ENCODE measurements at regions not wholly inside any gene's neighbourhood (a gene's known extent, or its start where the extent isn't known, plus 50 kb on each side); places are given as distances from the start of the nearest gene placed in this dataset.

DNA sequence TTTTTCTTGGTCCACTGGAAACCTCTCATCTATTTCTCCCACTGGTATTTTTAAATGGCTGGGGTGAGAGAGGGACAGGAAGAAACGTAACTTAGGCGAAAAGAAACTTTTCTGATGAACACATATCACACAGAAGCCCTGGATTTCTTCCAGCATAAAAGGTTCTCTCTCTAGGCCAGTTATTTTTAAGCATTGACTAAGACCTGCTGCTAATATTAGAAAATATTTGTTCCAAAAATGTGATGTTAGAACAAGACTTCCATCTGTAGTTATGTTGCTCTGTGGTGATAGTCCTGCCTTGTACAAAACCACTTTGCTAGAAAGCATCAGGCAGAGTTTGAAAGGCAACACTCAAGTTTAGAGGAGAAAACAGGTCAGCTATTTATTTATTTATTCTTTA, 537.7 kb downstream of the MCTP2 start:
- no peak for TF ChIP-seq CTCF (IDR thresholded peaks at IDR 0.05; ENCODE audit: borderline replicate concordance, control extremely low read depth, extremely low read depth, insufficient read depth, missing control alignments)
- in situ Hi-C loops (cut with MboI; ENCODE audit: low sequenced_read_pairs, unreplicated experiment): no loop called here
- no peak for DNase-seq (ENCODE audit: low spot score)

DNA sequence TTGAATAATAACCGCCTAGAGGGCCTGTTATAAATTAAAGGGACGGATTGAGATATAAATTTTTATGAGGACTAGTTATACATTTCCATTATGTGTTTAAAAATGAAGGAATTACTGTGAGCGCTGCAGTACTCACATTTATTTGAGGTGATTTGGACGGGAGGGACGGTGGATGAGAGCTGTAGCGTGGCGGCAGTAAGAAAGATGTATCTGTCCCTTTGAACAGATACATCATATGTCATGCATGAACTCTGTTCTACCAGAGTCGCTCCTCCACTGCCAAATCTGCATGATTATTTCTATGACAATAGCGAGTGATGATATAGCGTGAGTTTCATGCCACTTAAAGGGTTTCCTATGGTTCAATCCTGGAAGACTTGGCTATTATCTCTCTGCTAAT, 538.8 kb downstream of the MCTP2 start:
- TF ChIP-seq CTCF (IDR thresholded peaks at IDR 0.05; ENCODE audit: borderline replicate concordance, control extremely low read depth, extremely low read depth, insufficient read depth, missing control alignments): no peak
- no peak for DNase-seq (ENCODE audit: low spot score)
- in situ Hi-C loops (cut with MboI; ENCODE audit: low sequenced_read_pairs, unreplicated experiment): no loop called here

GRCh38 chr15:94777037-94777436, 545.7 kb downstream of the MCTP2 start:
- in situ Hi-C loops (cut with MboI; ENCODE audit: low sequenced_read_pairs, unreplicated experiment): no loop called here
- TF ChIP-seq CTCF (IDR thresholded peaks at IDR 0.05; ENCODE audit: borderline replicate concordance, control extremely low read depth, extremely low read depth, insufficient read depth, missing control alignments): no peak
- DNase-seq (ENCODE audit: low spot score): no peak

DNA sequence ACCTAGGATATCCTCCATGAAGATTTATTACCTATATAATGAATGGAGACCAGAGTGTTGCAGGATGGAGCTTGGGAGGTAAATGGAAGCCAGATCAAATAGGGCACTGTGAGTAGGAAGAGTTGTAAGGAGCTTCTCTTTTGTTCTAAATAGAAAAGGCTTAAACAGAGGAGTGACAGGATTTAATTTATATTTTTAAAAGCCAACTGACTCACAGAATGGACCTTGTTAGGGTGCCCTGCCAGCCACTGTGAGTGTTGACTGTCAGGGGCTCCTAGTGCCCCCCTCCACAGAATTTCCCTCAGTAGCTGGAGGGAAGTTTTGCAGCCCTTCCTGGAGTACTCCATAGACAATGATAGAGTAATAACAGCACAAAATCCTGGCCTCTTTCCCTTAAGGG, 547.5 kb downstream of the MCTP2 start:
- in situ Hi-C loops (cut with MboI; ENCODE audit: low sequenced_read_pairs, unreplicated experiment): no loop called here
- TF ChIP-seq CTCF (IDR thresholded peaks at IDR 0.05; ENCODE audit: borderline replicate concordance, control extremely low read depth, extremely low read depth, insufficient read depth, missing control alignments): no peak
- no peak for DNase-seq (ENCODE audit: low spot score)

- no peak for DNase-seq (ENCODE audit: low spot score)
- in situ Hi-C loops (cut with MboI; ENCODE audit: low sequenced_read_pairs, unreplicated experiment): no loop called here
- no peak for TF ChIP-seq CTCF (IDR thresholded peaks at IDR 0.05; ENCODE audit: borderline replicate concordance, control extremely low read depth, extremely low read depth, insufficient read depth, missing control alignments)
Measured at GRCh38 chr15:94780166-94780565, 548.8 kb downstream of the MCTP2 start.

GRCh38 chr15:94785091-94785490, 553.7 kb downstream of the MCTP2 start:
- in situ Hi-C loops (cut with MboI; ENCODE audit: low sequenced_read_pairs, unreplicated experiment): no loop called here
- no peak for TF ChIP-seq CTCF (IDR thresholded peaks at IDR 0.05; ENCODE audit: borderline replicate concordance, control extremely low read depth, extremely low read depth, insufficient read depth, missing control alignments)
- no peak for DNase-seq (ENCODE audit: low spot score)

DNA sequence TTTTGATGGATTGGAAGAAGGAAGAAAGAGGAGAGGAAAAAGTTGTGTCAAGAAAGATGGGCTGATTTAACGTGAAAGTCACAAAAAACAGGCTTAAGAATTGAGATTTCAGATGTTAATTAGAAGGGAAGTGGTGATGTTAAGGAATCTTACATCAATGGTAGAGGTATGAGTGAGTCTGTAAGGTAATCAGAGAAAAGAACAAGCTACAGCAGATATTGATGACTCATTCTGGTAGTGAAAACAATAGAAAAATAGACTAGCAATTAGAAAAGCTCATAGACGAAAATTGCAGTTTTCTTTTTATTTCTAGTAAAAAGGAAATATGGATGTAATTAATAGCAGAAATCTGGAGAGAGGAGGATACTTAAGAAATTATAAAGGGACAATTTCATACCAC, 559.6 kb downstream of the MCTP2 start:
- no peak for DNase-seq (ENCODE audit: low spot score)
- in situ Hi-C loops (cut with MboI; ENCODE audit: low sequenced_read_pairs, unreplicated experiment): no loop called here
- TF ChIP-seq CTCF (IDR thresholded peaks at IDR 0.05; ENCODE audit: borderline replicate concordance, control extremely low read depth, extremely low read depth, insufficient read depth, missing control alignments): no peak
